ENCODE measurements at regions not wholly inside any gene's neighbourhood (a gene's known extent, or its start where the extent isn't known, plus 50 kb on each side); places are given as distances from the start of the nearest gene placed in this dataset.

DNA sequence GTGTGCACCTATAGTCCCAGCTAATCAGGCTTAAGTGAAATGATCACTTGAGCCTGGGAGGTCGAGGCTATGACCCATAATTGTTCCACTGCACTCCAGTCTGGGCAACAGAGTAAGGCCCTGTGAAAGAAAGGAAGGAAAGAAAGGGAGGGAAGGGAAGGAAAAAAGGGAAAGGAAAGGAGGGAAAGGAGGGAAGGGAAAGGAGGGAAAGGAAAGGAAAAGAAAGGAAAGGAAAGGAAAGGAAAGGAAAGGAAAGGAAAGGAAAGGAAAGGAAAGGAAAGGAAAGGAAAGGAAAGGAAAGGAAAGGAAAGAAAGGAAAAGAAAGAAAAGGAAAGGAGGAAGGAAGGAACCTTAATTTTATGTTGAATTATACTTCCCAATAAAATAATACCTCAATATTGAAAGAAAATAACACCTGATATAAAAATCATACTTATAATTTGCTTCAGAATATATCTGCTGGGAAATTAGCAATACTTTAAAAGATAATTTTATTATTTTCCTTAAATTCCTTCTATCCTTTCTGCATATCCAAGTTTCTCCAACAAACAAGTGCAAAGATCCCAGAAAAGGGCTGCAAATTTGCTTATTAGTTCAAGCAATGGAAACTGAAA is 177.3 kb downstream of the KLF12 start:
- TF ChIP-seq POLR2A (IDR thresholded peaks at IDR 0.05), result no peak
- TF ChIP-seq, protein P1, sequence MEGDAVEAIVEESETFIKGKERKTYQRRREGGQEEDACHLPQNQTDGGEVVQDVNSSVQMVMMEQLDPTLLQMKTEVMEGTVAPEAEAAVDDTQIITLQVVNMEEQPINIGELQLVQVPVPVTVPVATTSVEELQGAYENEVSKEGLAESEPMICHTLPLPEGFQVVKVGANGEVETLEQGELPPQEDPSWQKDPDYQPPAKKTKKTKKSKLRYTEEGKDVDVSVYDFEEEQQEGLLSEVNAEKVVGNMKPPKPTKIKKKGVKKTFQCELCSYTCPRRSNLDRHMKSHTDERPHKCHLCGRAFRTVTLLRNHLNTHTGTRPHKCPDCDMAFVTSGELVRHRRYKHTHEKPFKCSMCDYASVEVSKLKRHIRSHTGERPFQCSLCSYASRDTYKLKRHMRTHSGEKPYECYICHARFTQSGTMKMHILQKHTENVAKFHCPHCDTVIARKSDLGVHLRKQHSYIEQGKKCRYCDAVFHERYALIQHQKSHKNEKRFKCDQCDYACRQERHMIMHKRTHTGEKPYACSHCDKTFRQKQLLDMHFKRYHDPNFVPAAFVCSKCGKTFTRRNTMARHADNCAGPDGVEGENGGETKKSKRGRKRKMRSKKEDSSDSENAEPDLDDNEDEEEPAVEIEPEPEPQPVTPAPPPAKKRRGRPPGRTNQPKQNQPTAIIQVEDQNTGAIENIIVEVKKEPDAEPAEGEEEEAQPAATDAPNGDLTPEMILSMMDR (IDR thresholded peaks at IDR 0.05), result no peak
- TF ChIP-seq EP300 (IDR thresholded peaks at IDR 0.05), result no peak

Measured in ovary (tissue), 3 donors.